ENCODE measurements at regions not wholly inside any gene's neighbourhood (a gene's known extent, or its start where the extent isn't known, plus 50 kb on each side); places are given as distances from the start of the nearest gene placed in this dataset.
A peak's percentile ranks its signal among the peaks of the same experiment; 100 is the strongest.

GRCh38 chr14:66369157-66369697 is 116.9 kb upstream of the CCDC196 start:
- FAIRE-seq = no peak
- DNase-seq (ENCODE audit: extremely low spot score, insufficient read length, low read depth) = no peak

GRCh38 chr14:66371776-66372175 is 114.4 kb upstream of the CCDC196 start:
- FAIRE-seq (no peak), DNase-seq (ENCODE audit: extremely low spot score, insufficient read length, low read depth) (no peak)

- no peak for DNase-seq (ENCODE audit: extremely low spot score, insufficient read length, low read depth)
- FAIRE-seq = no peak
Measured at GRCh38 chr14:66375046-66375964, 110.9 kb upstream of the CCDC196 start.

GRCh38 chr14:66377574-66377973 is 108.6 kb upstream of the CCDC196 start:
- FAIRE-seq (no peak), DNase-seq (ENCODE audit: extremely low spot score, insufficient read length, low read depth) (no peak)

GRCh38 chr14:66378712-66379505 is 107.3 kb upstream of the CCDC196 start:
- FAIRE-seq (no peak), DNase-seq (ENCODE audit: extremely low spot score, insufficient read length, low read depth) (no peak)

- FAIRE-seq = no peak
- DNase-seq (ENCODE audit: extremely low spot score, insufficient read length, low read depth) = no peak
Measured at GRCh38 chr14:66380143-66380542, 106.0 kb upstream of the CCDC196 start.

- DNase-seq (ENCODE audit: extremely low spot score, insufficient read length, low read depth) (no peak), FAIRE-seq (no peak)
Measured at GRCh38 chr14:66381755-66382154, 104.4 kb upstream of the CCDC196 start.

GRCh38 chr14:66383257-66383656 is 102.9 kb upstream of the CCDC196 start:
- FAIRE-seq = no peak
- DNase-seq (ENCODE audit: extremely low spot score, insufficient read length, low read depth) = no peak

GRCh38 chr14:66383771-66384170 is 102.4 kb upstream of the CCDC196 start:
- DNase-seq (ENCODE audit: extremely low spot score, insufficient read length, low read depth) (no peak), FAIRE-seq (no peak)

GRCh38 chr14:66388516-66388915 is 97.7 kb upstream of the CCDC196 start:
- DNase-seq (ENCODE audit: extremely low spot score, insufficient read length, low read depth) (no peak), FAIRE-seq (no peak)

GRCh38 chr14:66389481-66389880 is 96.7 kb upstream of the CCDC196 start:
- DNase-seq (ENCODE audit: extremely low spot score, insufficient read length, low read depth) (no peak), FAIRE-seq (no peak)

GRCh38 chr14:66395300-66395699 is 90.9 kb upstream of the CCDC196 start:
- DNase-seq (ENCODE audit: extremely low spot score, insufficient read length, low read depth) = peak; percentile 7
- FAIRE-seq = no peak

GRCh38 chr14:66396164-66396563 is 90.0 kb upstream of the CCDC196 start:
- DNase-seq (ENCODE audit: extremely low spot score, insufficient read length, low read depth) (no peak), FAIRE-seq (no peak)

GRCh38 chr14:66398437-66398836 is 87.7 kb upstream of the CCDC196 start:
- FAIRE-seq = no peak
- no peak for DNase-seq (ENCODE audit: extremely low spot score, insufficient read length, low read depth)

GRCh38 chr14:66401449-66402095 is 84.6 kb upstream of the CCDC196 start:
- FAIRE-seq (no peak), DNase-seq (ENCODE audit: extremely low spot score, insufficient read length, low read depth) (no peak)

GRCh38 chr14:66403183-66403582 is 83.0 kb upstream of the CCDC196 start:
- FAIRE-seq (peak; percentile 75), DNase-seq (ENCODE audit: extremely low spot score, insufficient read length, low read depth) (no peak)

- FAIRE-seq (no peak), DNase-seq (ENCODE audit: extremely low spot score, insufficient read length, low read depth) (no peak)
Measured at GRCh38 chr14:66404051-66404545, 82.1 kb upstream of the CCDC196 start.

GRCh38 chr14:66405158-66405557 is 81.0 kb upstream of the CCDC196 start:
- FAIRE-seq = no peak

GRCh38 chr14:66413901-66414300 is 72.3 kb upstream of the CCDC196 start:
- FAIRE-seq (no peak), DNase-seq (ENCODE audit: extremely low spot score, insufficient read length, low read depth) (no peak)

More at GRCh38 chr14:66405158-66405557, 81.0 kb upstream of the CCDC196 start:
- DNase-seq (ENCODE audit: extremely low spot score, insufficient read length, low read depth) = no peak

GRCh38 chr14:66414511-66414910 is 71.7 kb upstream of the CCDC196 start:
- FAIRE-seq = no peak
- DNase-seq (ENCODE audit: extremely low spot score, insufficient read length, low read depth) = no peak
